HG03575 (cell line): ENCODE measurements at regions not wholly inside any gene's neighbourhood (a gene's known extent, or its start where the extent isn't known, plus 50 kb on each side); places are given as distances from the start of the nearest gene placed in this dataset.

Experiments
- ATAC-seq: cut with Tn5 transposase; IDR thresholded peaks from one replicate; pipeline ENCODE4 v1.9.1; 2021; ENCODE audit not compliant: unreplicated experiment, insufficient number of reproducible peaks, low FRiP score; ENCODE audit errors: extremely low read depth

- no peak for ATAC-seq
These were observed 288.8 kb downstream of the PIK3R1 start for GRCh38 chr5:68504306-68504705.

- ATAC-seq, result no peak
These were observed 290.6 kb downstream of the PIK3R1 start for GRCh38 chr5:68505917-68506860.

- no peak for ATAC-seq
These were observed 300.0 kb downstream of the PIK3R1 start for GRCh38 chr5:68515514-68515913.

- no peak for ATAC-seq
These were observed 302.7 kb downstream of the PIK3R1 start for GRCh38 chr5:68518286-68518685.

- no peak for ATAC-seq
These were observed 303.6 kb downstream of the PIK3R1 start for GRCh38 chr5:68519143-68519542.

- no peak for ATAC-seq
These were observed 306.2 kb downstream of the PIK3R1 start for GRCh38 chr5:68521776-68522175.

- ATAC-seq, result no peak
These were observed 307.3 kb downstream of the PIK3R1 start for GRCh38 chr5:68522863-68523262.

- no peak for ATAC-seq
These were observed 313.3 kb downstream of the PIK3R1 start for GRCh38 chr5:68528821-68529273.

GRCh38 chr5:68529581-68529980 is 314.0 kb downstream of the PIK3R1 start:
- no peak for ATAC-seq

- ATAC-seq, result no peak
These were observed 316.4 kb downstream of the PIK3R1 start for GRCh38 chr5:68531970-68532369.

GRCh38 chr5:68533051-68533450 is 317.5 kb downstream of the PIK3R1 start:
- no peak for ATAC-seq

- ATAC-seq, result no peak
These were observed 318.1 kb downstream of the PIK3R1 start for GRCh38 chr5:68533571-68534084.

- ATAC-seq, result no peak
These were observed 318.8 kb downstream of the PIK3R1 start for GRCh38 chr5:68534131-68534940.

GRCh38 chr5:68534956-68535520 is 319.5 kb downstream of the PIK3R1 start:
- ATAC-seq, result no peak

- ATAC-seq, result no peak
These were observed 323.4 kb downstream of the PIK3R1 start for GRCh38 chr5:68538814-68539420.

- ATAC-seq, result no peak
These were observed 325.4 kb downstream of the PIK3R1 start for GRCh38 chr5:68540798-68541590.

GRCh38 chr5:68542207-68542606 is 326.7 kb downstream of the PIK3R1 start:
- no peak for ATAC-seq

- no peak for ATAC-seq
These were observed 327.7 kb downstream of the PIK3R1 start for GRCh38 chr5:68543212-68543611.
